Activated CD4-positive, alpha-beta memory T cell treated with anti-CD3 and anti-CD28 coated beads for 36 hours (primary cell): ENCODE measurements at regions not wholly inside any gene's neighbourhood (a gene's known extent, or its start where the extent isn't known, plus 50 kb on each side); places are given as distances from the start of the nearest gene placed in this dataset.
"Not testable (repeated sequence)": the region's sequence is repeated elsewhere in the genome, so short reads cannot be mapped to it uniquely, and the experiment has no call there.

Experiments
- CTCF ChIA-PET: fragments of 350-600 bp; sonication (Branson Sonifier 250); formaldehyde crosslinking; loops from one replicate; lab custom pipeline; 2021; ENCODE audit warnings: antibody characterized with exemption, inconsistent platforms; lab: Charles Lee
- POLR2A ChIA-PET: fragments of 350-600 bp; sonication (Branson Sonifier 250); formaldehyde crosslinking; loops from one replicate; lab custom pipeline; 2021; ENCODE audit warnings: antibody characterized with exemption; lab: Charles Lee
- DNase-seq: peaks from one replicate; pipeline ENCODE4 v3.0.0-alpha.2; 2020
- H3K27ac Mint-ChIP-seq: one replicate; pipeline ENCODE4 v1.8.0; 2021; ENCODE audit warnings: mixed read lengths
- H3K27me3 Mint-ChIP-seq: one replicate; pipeline ENCODE4 v1.8.0; 2021; ENCODE audit warnings: mixed read lengths
- H3K36me3 Mint-ChIP-seq: one replicate; pipeline ENCODE4 v1.8.0; 2021; ENCODE audit warnings: mixed read lengths
- H3K4me1 Mint-ChIP-seq: one replicate; pipeline ENCODE4 v1.8.0; 2021; ENCODE audit warnings: low read depth, mixed read lengths
- H3K4me3 Mint-ChIP-seq: one replicate; pipeline ENCODE4 v1.8.0; 2021; ENCODE audit warnings: mild to moderate bottlenecking, mixed read lengths
- H3K9me3 Mint-ChIP-seq: one replicate; pipeline ENCODE4 v1.8.0; 2021; ENCODE audit warnings: mixed read lengths
- intact Hi-C: fragments of 100-400 bp; cut with micrococcal nuclease; formaldehyde crosslinking; loops from one replicate; pipeline ENCODE4 v1.15.1; 2023

- no peaks in the 10 kb centered on the region for H3K36me3 Mint-ChIP-seq
- H3K4me1 Mint-ChIP-seq = no peaks in the 10 kb centered on the region
- CTCF ChIA-PET = no interaction called here
- peaks cover 13% of the 10 kb centered on the region for H3K9me3 Mint-ChIP-seq
- H3K27me3 Mint-ChIP-seq = no peaks in the 10 kb centered on the region
- DNase-seq = no peak
- H3K27ac Mint-ChIP-seq = no peak overlapping the region
- POLR2A ChIA-PET = no interaction called here
- H3K4me3 Mint-ChIP-seq = no peak overlapping the region
- intact Hi-C loops = no loop called here
Observed at GRCh38 chr6:66499851-66500250, 792.8 kb upstream of the EYS start.

- H3K36me3 Mint-ChIP-seq = no peaks in the 10 kb centered on the region
- H3K4me1 Mint-ChIP-seq = no peaks in the 10 kb centered on the region
- H3K27me3 Mint-ChIP-seq = no peaks in the 10 kb centered on the region
- intact Hi-C loops = no loop called here
- H3K9me3 Mint-ChIP-seq = peaks cover 35% of the 10 kb centered on the region
- DNase-seq = no peak
- H3K27ac Mint-ChIP-seq = no peak overlapping the region
- CTCF ChIA-PET = no interaction called here
- POLR2A ChIA-PET = no interaction called here
- no peak overlapping the region for H3K4me3 Mint-ChIP-seq
Observed at GRCh38 chr6:66496659-66497058, 789.6 kb upstream of the EYS start.

- intact Hi-C loops, H3K36me3 Mint-ChIP-seq, H3K4me1 Mint-ChIP-seq, CTCF ChIA-PET, H3K27ac Mint-ChIP-seq, H3K27me3 Mint-ChIP-seq, DNase-seq, H3K4me3 Mint-ChIP-seq, POLR2A ChIA-PET: not testable (repeated sequence)
- H3K9me3 Mint-ChIP-seq = peaks cover 31% of the 10 kb centered on the region
Observed at GRCh38 chr6:66494643-66495042, 787.6 kb upstream of the EYS start.

GRCh38 chr6:66489269-66489987 is 782.4 kb upstream of the EYS start:
- no peak overlapping the region for H3K27ac Mint-ChIP-seq
- H3K36me3 Mint-ChIP-seq = no peaks in the 10 kb centered on the region
- intact Hi-C loops = no loop called here
- no peaks in the 10 kb centered on the region for H3K4me1 Mint-ChIP-seq
- no peak for DNase-seq
- POLR2A ChIA-PET = no interaction called here
- CTCF ChIA-PET = no interaction called here
- H3K4me3 Mint-ChIP-seq = no peak overlapping the region
- no peaks in the 10 kb centered on the region for H3K27me3 Mint-ChIP-seq
- H3K9me3 Mint-ChIP-seq = peaks cover 22% of the 10 kb centered on the region

GRCh38 chr6:66481216-66481615 is 774.2 kb upstream of the EYS start:
- no peak for DNase-seq
- Mint-ChIP-seq H3K4me3 (no peak overlapping the region), H3K9me3 (peaks cover 6% of the 10 kb centered on the region), H3K4me1 (no peaks in the 10 kb centered on the region), H3K27me3 (no peaks in the 10 kb centered on the region), H3K27ac (no peak overlapping the region), H3K36me3 (no peaks in the 10 kb centered on the region)
- intact Hi-C loops = no loop called here
- ChIA-PET CTCF (no interaction called here), POLR2A (no interaction called here)

- Mint-ChIP-seq H3K36me3 (no peaks in the 10 kb centered on the region), H3K4me3 (no peak overlapping the region), H3K27ac (no peak overlapping the region), H3K4me1 (no peaks in the 10 kb centered on the region), H3K27me3 (no peaks in the 10 kb centered on the region), H3K9me3 (peaks cover 10% of the 10 kb centered on the region)
- ChIA-PET POLR2A (no interaction called here), CTCF (no interaction called here)
- no peak for DNase-seq
- intact Hi-C loops = no loop called here
Observed at GRCh38 chr6:66478705-66479104, 771.7 kb upstream of the EYS start.

GRCh38 chr6:66435321-66435720 is 728.3 kb upstream of the EYS start:
- CTCF ChIA-PET = no interaction called here
- H3K27me3 Mint-ChIP-seq = no peaks in the 10 kb centered on the region
- no peak overlapping the region for H3K27ac Mint-ChIP-seq
- DNase-seq = no peak
- intact Hi-C loops = no loop called here
- H3K9me3 Mint-ChIP-seq = peaks cover 2% of the 10 kb centered on the region
- no peaks in the 10 kb centered on the region for H3K36me3 Mint-ChIP-seq
- POLR2A ChIA-PET = no interaction called here
- no peak overlapping the region for H3K4me3 Mint-ChIP-seq
- H3K4me1 Mint-ChIP-seq = no peaks in the 10 kb centered on the region

GRCh38 chr6:66429210-66429609 is 722.2 kb upstream of the EYS start:
- H3K9me3 Mint-ChIP-seq = peaks cover 15% of the 10 kb centered on the region
- H3K27me3 Mint-ChIP-seq = no peaks in the 10 kb centered on the region
- no peak overlapping the region for H3K4me3 Mint-ChIP-seq
- H3K4me1 Mint-ChIP-seq = no peaks in the 10 kb centered on the region
- POLR2A ChIA-PET = no interaction called here
- CTCF ChIA-PET = no interaction called here
- intact Hi-C loops = no loop called here
- no peak for DNase-seq
- no peaks in the 10 kb centered on the region for H3K36me3 Mint-ChIP-seq
- H3K27ac Mint-ChIP-seq = no peak overlapping the region

- Mint-ChIP-seq H3K27me3 (no peaks in the 10 kb centered on the region), H3K4me3 (no peak overlapping the region), H3K4me1 (no peaks in the 10 kb centered on the region), H3K36me3 (no peaks in the 10 kb centered on the region), H3K9me3 (peaks cover 11% of the 10 kb centered on the region), H3K27ac (no peak overlapping the region)
- DNase-seq = no peak
- intact Hi-C loops = no loop called here
- POLR2A ChIA-PET = no interaction called here
- CTCF ChIA-PET = no interaction called here
Observed at GRCh38 chr6:66423047-66423446, 716.0 kb upstream of the EYS start.

- H3K36me3 Mint-ChIP-seq = no peaks in the 10 kb centered on the region
- H3K4me3 Mint-ChIP-seq = no peak overlapping the region
- intact Hi-C loops = no loop called here
- DNase-seq = no peak
- no peaks in the 10 kb centered on the region for H3K27me3 Mint-ChIP-seq
- POLR2A ChIA-PET = no interaction called here
- H3K9me3 Mint-ChIP-seq = peaks cover 8% of the 10 kb centered on the region
- H3K27ac Mint-ChIP-seq = no peak overlapping the region
- CTCF ChIA-PET = interaction anchor here (1.0 kb wide), 1 partner anchor 32 kb away, joined by 3 read pairs; no protein-coding TSS in a partner anchor
- H3K4me1 Mint-ChIP-seq = no peaks in the 10 kb centered on the region
Observed at GRCh38 chr6:66421570-66421969, 714.5 kb upstream of the EYS start.

- ChIA-PET CTCF (no interaction called here), POLR2A (no interaction called here)
- H3K4me3 Mint-ChIP-seq = no peak overlapping the region
Observed at GRCh38 chr6:66418906-66419305, 711.9 kb upstream of the EYS start.

GRCh38 chr6:66403966-66404365 is 696.9 kb upstream of the EYS start:
- Mint-ChIP-seq H3K36me3 (no peaks in the 10 kb centered on the region), H3K9me3 (peaks cover 3% of the 10 kb centered on the region), H3K27me3 (no peaks in the 10 kb centered on the region), H3K4me1 (no peaks in the 10 kb centered on the region), H3K4me3 (no peak overlapping the region), H3K27ac (no peak overlapping the region)
- intact Hi-C loops = no loop called here
- no peak for DNase-seq
- ChIA-PET POLR2A (no interaction called here), CTCF (no interaction called here)

More at GRCh38 chr6:66418906-66419305, 711.9 kb upstream of the EYS start:
- no peak for DNase-seq
- Mint-ChIP-seq H3K4me1 (no peaks in the 10 kb centered on the region), H3K27me3 (no peaks in the 10 kb centered on the region), H3K36me3 (no peaks in the 10 kb centered on the region), H3K9me3 (peaks cover 2% of the 10 kb centered on the region), H3K27ac (no peak overlapping the region)
- intact Hi-C loops = no loop called here

GRCh38 chr6:66402873-66403272 is 695.8 kb upstream of the EYS start:
- no peak overlapping the region for H3K4me3 Mint-ChIP-seq
- no peak overlapping the region for H3K27ac Mint-ChIP-seq
- no peaks in the 10 kb centered on the region for H3K27me3 Mint-ChIP-seq
- H3K9me3 Mint-ChIP-seq = peaks cover 3% of the 10 kb centered on the region
- intact Hi-C loops = no loop called here
- DNase-seq = no peak
- no peaks in the 10 kb centered on the region for H3K4me1 Mint-ChIP-seq
- POLR2A ChIA-PET = no interaction called here
- H3K36me3 Mint-ChIP-seq = no peaks in the 10 kb centered on the region
- CTCF ChIA-PET = no interaction called here
